Activated CD4-positive, alpha-beta memory T cell treated with anti-CD3 and anti-CD28 coated beads for 36 hours (primary cell): ENCODE measurements at regions not wholly inside any gene's neighbourhood (a gene's known extent, or its start where the extent isn't known, plus 50 kb on each side); places are given as distances from the start of the nearest gene placed in this dataset.

Experiments used
- CTCF ChIA-PET: fragments of 350-600 bp; sonication (Branson Sonifier 250); formaldehyde crosslinking; loops from one replicate; lab custom pipeline; 2021; ENCODE audit warnings: antibody characterized with exemption, inconsistent platforms; lab: Charles Lee
- POLR2A ChIA-PET: fragments of 350-600 bp; sonication (Branson Sonifier 250); formaldehyde crosslinking; loops from one replicate; lab custom pipeline; 2021; ENCODE audit warnings: antibody characterized with exemption; lab: Charles Lee
- DNase-seq: peaks from one replicate; pipeline ENCODE4 v3.0.0-alpha.2; 2020
- H3K27ac Mint-ChIP-seq: one replicate; pipeline ENCODE4 v1.8.0; 2021; ENCODE audit warnings: mixed read lengths
- H3K27me3 Mint-ChIP-seq: one replicate; pipeline ENCODE4 v1.8.0; 2021; ENCODE audit warnings: mixed read lengths
- H3K36me3 Mint-ChIP-seq: one replicate; pipeline ENCODE4 v1.8.0; 2021; ENCODE audit warnings: mixed read lengths
- H3K4me1 Mint-ChIP-seq: one replicate; pipeline ENCODE4 v1.8.0; 2021; ENCODE audit warnings: low read depth, mixed read lengths
- H3K4me3 Mint-ChIP-seq: one replicate; pipeline ENCODE4 v1.8.0; 2021; ENCODE audit warnings: mild to moderate bottlenecking, mixed read lengths
- H3K9me3 Mint-ChIP-seq: one replicate; pipeline ENCODE4 v1.8.0; 2021; ENCODE audit warnings: mixed read lengths
- intact Hi-C: fragments of 100-400 bp; cut with micrococcal nuclease; formaldehyde crosslinking; loops from one replicate; pipeline ENCODE4 v1.15.1; 2023

GRCh38 chr4:32172086-32172485 is 1451.9 kb downstream of the PCDH7 start:
- no peaks in the 10 kb centered on the region for H3K27me3 Mint-ChIP-seq
- POLR2A ChIA-PET = no interaction called here
- intact Hi-C loops = no loop called here
- H3K4me3 Mint-ChIP-seq = no peak overlapping the region
- H3K36me3 Mint-ChIP-seq = no peaks in the 10 kb centered on the region
- peaks cover 17% of the 10 kb centered on the region for H3K9me3 Mint-ChIP-seq
- no peak for DNase-seq
- H3K4me1 Mint-ChIP-seq = no peaks in the 10 kb centered on the region
- CTCF ChIA-PET = no interaction called here
- H3K27ac Mint-ChIP-seq = no peak overlapping the region

- ChIA-PET CTCF (no interaction called here), POLR2A (no interaction called here)
- intact Hi-C loops = no loop called here
- no peaks in the 10 kb centered on the region for H3K4me1 Mint-ChIP-seq
- no peak overlapping the region for H3K4me3 Mint-ChIP-seq
- no peak for DNase-seq
- H3K36me3 Mint-ChIP-seq = no peaks in the 10 kb centered on the region
- no peaks in the 10 kb centered on the region for H3K27me3 Mint-ChIP-seq
- H3K27ac Mint-ChIP-seq = no peak overlapping the region
- peaks cover 22% of the 10 kb centered on the region for H3K9me3 Mint-ChIP-seq
Measured at GRCh38 chr4:32172761-32173160, 1452.6 kb downstream of the PCDH7 start.

GRCh38 chr4:32180086-32180485 is 1459.9 kb downstream of the PCDH7 start:
- DNase-seq = no peak
- Mint-ChIP-seq H3K27me3 (no peaks in the 10 kb centered on the region), H3K4me1 (no peaks in the 10 kb centered on the region), H3K36me3 (no peaks in the 10 kb centered on the region), H3K27ac (no peak overlapping the region), H3K4me3 (no peak overlapping the region), H3K9me3 (peaks cover 13% of the 10 kb centered on the region)
- ChIA-PET POLR2A (no interaction called here), CTCF (no interaction called here)
- intact Hi-C loops = no loop called here

GRCh38 chr4:32184186-32184585 is 1464.0 kb downstream of the PCDH7 start:
- no peak for DNase-seq
- POLR2A ChIA-PET = no interaction called here
- CTCF ChIA-PET = no interaction called here
- Mint-ChIP-seq H3K9me3 (peaks cover 6% of the 10 kb centered on the region), H3K4me3 (no peak overlapping the region), H3K27me3 (no peaks in the 10 kb centered on the region), H3K27ac (no peak overlapping the region), H3K36me3 (no peaks in the 10 kb centered on the region), H3K4me1 (no peaks in the 10 kb centered on the region)
- intact Hi-C loops = no loop called here

- Mint-ChIP-seq H3K4me3 (no peak overlapping the region), H3K27ac (no peak overlapping the region), H3K27me3 (no peaks in the 10 kb centered on the region), H3K4me1 (no peaks in the 10 kb centered on the region), H3K36me3 (no peaks in the 10 kb centered on the region), H3K9me3 (peaks cover 10% of the 10 kb centered on the region)
- ChIA-PET CTCF (no interaction called here), POLR2A (no interaction called here)
- DNase-seq = no peak
- intact Hi-C loops = no loop called here
Measured at GRCh38 chr4:32189130-32189529, 1469.0 kb downstream of the PCDH7 start.

- Mint-ChIP-seq H3K4me3 (no peak overlapping the region), H3K27ac (no peak overlapping the region), H3K9me3 (peaks cover 11% of the 10 kb centered on the region), H3K36me3 (no peaks in the 10 kb centered on the region), H3K4me1 (no peaks in the 10 kb centered on the region), H3K27me3 (no peaks in the 10 kb centered on the region)
- DNase-seq = no peak
- ChIA-PET CTCF (no interaction called here), POLR2A (no interaction called here)
- intact Hi-C loops = no loop called here
Measured at GRCh38 chr4:32189788-32190187, 1469.6 kb downstream of the PCDH7 start.

- no peak for DNase-seq
- ChIA-PET POLR2A (no interaction called here), CTCF (no interaction called here)
- H3K4me1 Mint-ChIP-seq = no peaks in the 10 kb centered on the region
- H3K9me3 Mint-ChIP-seq = peaks cover 15% of the 10 kb centered on the region
- intact Hi-C loops = no loop called here
- no peak overlapping the region for H3K27ac Mint-ChIP-seq
- H3K36me3 Mint-ChIP-seq = no peaks in the 10 kb centered on the region
- no peaks in the 10 kb centered on the region for H3K27me3 Mint-ChIP-seq
- no peak overlapping the region for H3K4me3 Mint-ChIP-seq
Measured at GRCh38 chr4:32191961-32192360, 1471.8 kb downstream of the PCDH7 start.

- POLR2A ChIA-PET = no interaction called here
- CTCF ChIA-PET = no interaction called here
- DNase-seq = no peak
- H3K9me3 Mint-ChIP-seq = peaks cover 17% of the 10 kb centered on the region
- no peaks in the 10 kb centered on the region for H3K36me3 Mint-ChIP-seq
- no peaks in the 10 kb centered on the region for H3K27me3 Mint-ChIP-seq
- intact Hi-C loops = no loop called here
- no peaks in the 10 kb centered on the region for H3K4me1 Mint-ChIP-seq
- no peak overlapping the region for H3K27ac Mint-ChIP-seq
- H3K4me3 Mint-ChIP-seq = no peak overlapping the region
Measured at GRCh38 chr4:32192363-32192762, 1472.2 kb downstream of the PCDH7 start.

- peaks cover 17% of the 10 kb centered on the region for H3K9me3 Mint-ChIP-seq
- ChIA-PET POLR2A (no interaction called here), CTCF (no interaction called here)
- no peaks in the 10 kb centered on the region for H3K36me3 Mint-ChIP-seq
- no peak overlapping the region for H3K4me3 Mint-ChIP-seq
- intact Hi-C loops = no loop called here
- DNase-seq = no peak
- H3K4me1 Mint-ChIP-seq = no peaks in the 10 kb centered on the region
- no peaks in the 10 kb centered on the region for H3K27me3 Mint-ChIP-seq
- no peak overlapping the region for H3K27ac Mint-ChIP-seq
Measured at GRCh38 chr4:32192991-32193390, 1472.8 kb downstream of the PCDH7 start.

- H3K36me3 Mint-ChIP-seq = no peaks in the 10 kb centered on the region
- H3K9me3 Mint-ChIP-seq = peaks cover 11% of the 10 kb centered on the region
- H3K27ac Mint-ChIP-seq = no peak overlapping the region
- H3K4me3 Mint-ChIP-seq = no peak overlapping the region
- H3K27me3 Mint-ChIP-seq = no peaks in the 10 kb centered on the region
- ChIA-PET POLR2A (no interaction called here), CTCF (no interaction called here)
- no peaks in the 10 kb centered on the region for H3K4me1 Mint-ChIP-seq
- no peak for DNase-seq
- intact Hi-C loops = no loop called here
Measured at GRCh38 chr4:32196950-32197688, 1477.0 kb downstream of the PCDH7 start.

GRCh38 chr4:32199639-32200038 is 1479.5 kb downstream of the PCDH7 start:
- Mint-ChIP-seq H3K27ac (no peak overlapping the region), H3K36me3 (no peaks in the 10 kb centered on the region), H3K4me1 (no peaks in the 10 kb centered on the region), H3K27me3 (no peaks in the 10 kb centered on the region), H3K9me3 (peaks cover 18% of the 10 kb centered on the region), H3K4me3 (no peak overlapping the region)
- no peak for DNase-seq
- ChIA-PET CTCF (no interaction called here), POLR2A (no interaction called here)
- intact Hi-C loops = no loop called here

- Mint-ChIP-seq H3K36me3 (no peaks in the 10 kb centered on the region), H3K27me3 (no peaks in the 10 kb centered on the region), H3K27ac (no peak overlapping the region), H3K4me1 (no peaks in the 10 kb centered on the region), H3K9me3 (peaks cover 20% of the 10 kb centered on the region), H3K4me3 (no peak overlapping the region)
- CTCF ChIA-PET = no interaction called here
- intact Hi-C loops = no loop called here
- POLR2A ChIA-PET = no interaction called here
- DNase-seq = no peak
Measured at GRCh38 chr4:32203340-32203739, 1483.2 kb downstream of the PCDH7 start.

- H3K27ac Mint-ChIP-seq = no peak overlapping the region
- peaks cover 31% of the 10 kb centered on the region for H3K9me3 Mint-ChIP-seq
- CTCF ChIA-PET = no interaction called here
- H3K4me1 Mint-ChIP-seq = no peaks in the 10 kb centered on the region
- POLR2A ChIA-PET = no interaction called here
- H3K27me3 Mint-ChIP-seq = no peaks in the 10 kb centered on the region
- no peaks in the 10 kb centered on the region for H3K36me3 Mint-ChIP-seq
- DNase-seq = no peak
- intact Hi-C loops = no loop called here
- no peak overlapping the region for H3K4me3 Mint-ChIP-seq
Measured at GRCh38 chr4:32206756-32207155, 1486.6 kb downstream of the PCDH7 start.
